GM04503 (cell line): ENCODE measurements at regions not wholly inside any gene's neighbourhood (a gene's known extent, or its start where the extent isn't known, plus 50 kb on each side); places are given as distances from the start of the nearest gene placed in this dataset.
"Not testable (repeated sequence)": the region's sequence is repeated elsewhere in the genome, so short reads cannot be mapped to it uniquely, and the experiment has no call there.

Experiments used
- DNase-seq: peaks from one replicate; pipeline ENCODE4 v3.0.0-alpha.2; 2012; ENCODE audit warnings: low read depth

GRCh38 chr14:30305346-30305745, 253.6 kb upstream of the G2E3 start:
- DNase-seq: no peak

GRCh38 chr14:30309405-30309804, 249.6 kb upstream of the G2E3 start:
- no peak for DNase-seq

- no peak for DNase-seq
Observed at GRCh38 chr14:30312214-30312613, 246.7 kb upstream of the G2E3 start.

- DNase-seq: no peak
Observed at GRCh38 chr14:30317729-30318128, 241.2 kb upstream of the G2E3 start.

- no peak for DNase-seq
Observed at GRCh38 chr14:30322819-30323218, 236.1 kb upstream of the G2E3 start.

- no peak for DNase-seq
Observed at GRCh38 chr14:30330033-30330432, 228.9 kb upstream of the G2E3 start.

GRCh38 chr14:30330445-30330844, 228.5 kb upstream of the G2E3 start:
- DNase-seq: no peak

- DNase-seq: no peak
Observed at GRCh38 chr14:30331030-30331429, 227.9 kb upstream of the G2E3 start.

- no peak for DNase-seq
Observed at GRCh38 chr14:30332374-30332773, 226.6 kb upstream of the G2E3 start.

- DNase-seq: no peak
Observed at GRCh38 chr14:30333934-30334333, 225.0 kb upstream of the G2E3 start.

- no peak for DNase-seq
Observed at GRCh38 chr14:30337456-30337855, 221.5 kb upstream of the G2E3 start.

GRCh38 chr14:30339311-30339901, 219.6 kb upstream of the G2E3 start:
- DNase-seq: no peak

GRCh38 chr14:30340495-30340894, 218.5 kb upstream of the G2E3 start:
- DNase-seq: no peak

GRCh38 chr14:30345511-30345910, 213.4 kb upstream of the G2E3 start:
- DNase-seq: no peak

GRCh38 chr14:30348445-30348844, 210.5 kb upstream of the G2E3 start:
- no peak for DNase-seq

- DNase-seq: no peak
Observed at GRCh38 chr14:30349520-30349919, 209.4 kb upstream of the G2E3 start.

- DNase-seq: no peak
Observed at GRCh38 chr14:30354439-30354838, 204.5 kb upstream of the G2E3 start.

- DNase-seq: no peak
Observed at GRCh38 chr14:30355431-30355913, 203.5 kb upstream of the G2E3 start.

GRCh38 chr14:30356438-30357202, 202.3 kb upstream of the G2E3 start:
- no peak for DNase-seq

GRCh38 chr14:30357791-30358190, 201.2 kb upstream of the G2E3 start:
- DNase-seq: no peak

GRCh38 chr14:30362369-30363218, 196.4 kb upstream of the G2E3 start:
- DNase-seq: no peak

GRCh38 chr14:30363219-30363880, 195.6 kb upstream of the G2E3 start:
- DNase-seq: not testable (repeated sequence)
